Testis (tissue), 2 donors: ENCODE measurements at regions not wholly inside any gene's neighbourhood (a gene's known extent, or its start where the extent isn't known, plus 50 kb on each side); places are given as distances from the start of the nearest gene placed in this dataset.

Source experiments
- DNase-seq: peaks from one replicate; pipeline ENCODE4 v3.0.0-alpha.2; 2019
- H3K27ac ChIP-seq, 2 donors: fragments of 200-600 bp; sonication (generic); one replicate each; pipeline ENCODE4 v1.5.1; 2019
- H3K27me3 ChIP-seq: fragments of 200-600 bp; sonication (generic); one replicate; pipeline ENCODE4 v1.5.1; 2019
- H3K36me3 ChIP-seq: fragments of 200-600 bp; sonication (generic); one replicate; pipeline ENCODE4 v1.5.1; 2017; ENCODE audit warnings: low read depth; ENCODE audit errors: missing control alignments
- H3K4me1 ChIP-seq: fragments of 200-600 bp; sonication (generic); one replicate; pipeline ENCODE4 v1.5.1; 2019
- H3K4me3 ChIP-seq, 2 donors: fragments of 200-600 bp; sonication (generic); one replicate each; pipeline ENCODE4 v1.5.1; 2017 to 2019
- H3K9me3 ChIP-seq: fragments of 200-600 bp; sonication (generic); one replicate; pipeline ENCODE4 v1.5.1; 2017
- CTCF ChIP-seq, 3 experiments: fragments of 450-650 bp in 2 of 3; fragments of 200-600 bp in 1 of 3; sonication (generic) in 1 of 3; IDR thresholded peaks; one replicate each; pipeline ENCODE4 v1.5.1; 2016 to 2019; ENCODE audit warnings: antibody characterized with exemption in 3 of 3, mild to moderate bottlenecking in 2 of 3, moderate library complexity in 1 of 3
- POLR2A ChIP-seq: fragments of 450-650 bp; IDR thresholded peaks from one replicate; pipeline ENCODE4 v1.6.1; 2017; ENCODE audit warnings: antibody characterized with exemption, mild to moderate bottlenecking, moderate library complexity
- WGBS, 2 donors: methylation state at CpG; one replicate each; pipeline ENCODE4 v1.1.5; 2018; 5-methylcytosine and 5-hydroxymethylcytosine counted together
- intact Hi-C: fragments of 100-400 bp; cut with DNase I; formaldehyde crosslinking; loops from one replicate; pipeline ENCODE4 v1.15.1; 2023; ENCODE audit warnings: low total_unique reads

- Histone ChIP-seq H3K27ac (no peak overlapping the region), H3K36me3 (no peaks in the 10 kb centered on the region), H3K27me3 (no peaks in the 10 kb centered on the region), H3K4me3 (no peak overlapping the region), H3K4me1 (no peaks in the 10 kb centered on the region), H3K9me3 (no peaks in the 10 kb centered on the region)
- intact Hi-C loops, result no loop called here
- WGBS, 2 donors, result 78 to 87% methylated on average over 4 of the region's 4 CpGs
- TF ChIP-seq CTCF (IDR thresholded peaks at IDR 0.05), result no peak
- no peak for TF ChIP-seq POLR2A
- DNase-seq, result no peak
These were observed 873.8 kb downstream of the SLITRK6 start for GRCh38 chr13:84925443-84925842.

- Histone ChIP-seq H3K4me3 (no peak overlapping the region), H3K4me1 (no peaks in the 10 kb centered on the region), H3K27ac (no peak overlapping the region), H3K36me3 (no peaks in the 10 kb centered on the region), H3K9me3 (no peaks in the 10 kb centered on the region), H3K27me3 (no peaks in the 10 kb centered on the region)
- DNase-seq, result no peak
- 65 to 67% methylated on average over 1 of the region's 1 CpG for WGBS, 2 donors
- intact Hi-C loops, result no loop called here
- no peak for TF ChIP-seq POLR2A
- no peak for TF ChIP-seq CTCF (IDR thresholded peaks at IDR 0.05)
These were observed 875.4 kb downstream of the SLITRK6 start for GRCh38 chr13:84923831-84924230.

- no peak overlapping the region for H3K4me3 ChIP-seq
- DNase-seq, result no peak
- no peaks in the 10 kb centered on the region for H3K4me1 ChIP-seq
- 50 to 58% methylated on average over 4 of the region's 4 CpGs for WGBS, 2 donors
- no peaks in the 10 kb centered on the region for H3K27me3 ChIP-seq
- TF ChIP-seq CTCF (IDR thresholded peaks at IDR 0.05) (peak in 1 of 3 experiments; percentile 45), POLR2A (no peak)
- no peaks in the 10 kb centered on the region for H3K9me3 ChIP-seq
- H3K36me3 ChIP-seq, result no peaks in the 10 kb centered on the region
- H3K27ac ChIP-seq, result no peak overlapping the region
- intact Hi-C loops, result no loop called here
These were observed 881.9 kb downstream of the SLITRK6 start for GRCh38 chr13:84917252-84917878.

- H3K4me1 ChIP-seq, result no peaks in the 10 kb centered on the region
- intact Hi-C loops, result no loop called here
- H3K9me3 ChIP-seq, result no peaks in the 10 kb centered on the region
- no peak overlapping the region for H3K27ac ChIP-seq
- no peaks in the 10 kb centered on the region for H3K36me3 ChIP-seq
- no peaks in the 10 kb centered on the region for H3K27me3 ChIP-seq
- 86 to 93% methylated on average over 2 of the region's 2 CpGs for WGBS, 2 donors
- no peak overlapping the region for H3K4me3 ChIP-seq
- DNase-seq, result no peak
- TF ChIP-seq POLR2A (no peak), CTCF (IDR thresholded peaks at IDR 0.05) (no peak)
These were observed 886.5 kb downstream of the SLITRK6 start for GRCh38 chr13:84912720-84913119.

GRCh38 chr13:84910423-84910822 is 888.8 kb downstream of the SLITRK6 start:
- Histone ChIP-seq H3K36me3 (no peaks in the 10 kb centered on the region), H3K4me3 (no peak overlapping the region), H3K27me3 (no peaks in the 10 kb centered on the region), H3K9me3 (no peaks in the 10 kb centered on the region), H3K27ac (no peak overlapping the region), H3K4me1 (no peaks in the 10 kb centered on the region)
- 87 to 90% methylated on average over 2 of the region's 2 CpGs for WGBS, 2 donors
- no peak for DNase-seq
- TF ChIP-seq POLR2A (no peak), CTCF (IDR thresholded peaks at IDR 0.05) (no peak)
- intact Hi-C loops, result no loop called here
